ENCODE measurements at regions not wholly inside any gene's neighbourhood (a gene's known extent, or its start where the extent isn't known, plus 50 kb on each side); places are given as distances from the start of the nearest gene placed in this dataset.

DNA sequence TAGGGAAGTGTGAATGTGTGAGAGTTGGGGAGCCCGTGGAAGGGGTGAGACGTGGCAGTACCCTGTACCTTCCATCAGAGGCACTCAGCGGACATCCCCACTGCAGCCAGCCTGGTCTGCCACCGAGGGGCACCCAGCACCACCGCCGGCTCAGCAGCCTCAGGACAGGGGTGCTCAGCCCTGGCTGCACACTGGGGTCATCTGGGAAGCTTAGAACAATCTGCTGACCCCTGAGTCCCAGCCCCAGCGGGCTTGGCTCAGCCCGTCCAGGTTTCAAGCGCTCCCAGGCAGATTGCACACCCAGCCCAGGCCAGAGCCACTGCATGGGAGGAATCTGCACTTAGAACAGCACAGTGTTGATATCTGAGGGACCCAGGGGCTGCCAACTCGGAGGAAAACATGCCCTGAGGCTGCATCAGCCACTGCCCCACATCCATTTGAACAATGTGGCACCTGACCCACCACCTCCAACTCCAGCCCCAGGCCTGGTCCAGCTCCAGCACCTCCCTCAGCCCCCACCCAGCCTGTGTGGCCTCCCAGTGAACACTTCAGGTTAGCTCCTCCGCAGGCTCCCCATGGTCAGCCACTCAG lies 147.1 kb upstream of the OTOS start:
- Histone ChIP-seq H3K27me3 (no peaks in the 10 kb centered on the region), H3K4me1 (peaks cover 0 to 4% of the 10 kb centered on the region in 2 donors), H3K36me3 (no peaks in the 10 kb centered on the region), H3K4me3 (no peak overlapping the region), H3K9me3 (no peaks in the 10 kb centered on the region), H3K27ac (peak overlapping the region in 1 of 2 donors; percentile 19)
- TF ChIP-seq, protein P1, sequence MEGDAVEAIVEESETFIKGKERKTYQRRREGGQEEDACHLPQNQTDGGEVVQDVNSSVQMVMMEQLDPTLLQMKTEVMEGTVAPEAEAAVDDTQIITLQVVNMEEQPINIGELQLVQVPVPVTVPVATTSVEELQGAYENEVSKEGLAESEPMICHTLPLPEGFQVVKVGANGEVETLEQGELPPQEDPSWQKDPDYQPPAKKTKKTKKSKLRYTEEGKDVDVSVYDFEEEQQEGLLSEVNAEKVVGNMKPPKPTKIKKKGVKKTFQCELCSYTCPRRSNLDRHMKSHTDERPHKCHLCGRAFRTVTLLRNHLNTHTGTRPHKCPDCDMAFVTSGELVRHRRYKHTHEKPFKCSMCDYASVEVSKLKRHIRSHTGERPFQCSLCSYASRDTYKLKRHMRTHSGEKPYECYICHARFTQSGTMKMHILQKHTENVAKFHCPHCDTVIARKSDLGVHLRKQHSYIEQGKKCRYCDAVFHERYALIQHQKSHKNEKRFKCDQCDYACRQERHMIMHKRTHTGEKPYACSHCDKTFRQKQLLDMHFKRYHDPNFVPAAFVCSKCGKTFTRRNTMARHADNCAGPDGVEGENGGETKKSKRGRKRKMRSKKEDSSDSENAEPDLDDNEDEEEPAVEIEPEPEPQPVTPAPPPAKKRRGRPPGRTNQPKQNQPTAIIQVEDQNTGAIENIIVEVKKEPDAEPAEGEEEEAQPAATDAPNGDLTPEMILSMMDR (IDR thresholded peaks at IDR 0.05), result no peak
- DNase-seq (ENCODE audit: low spot score), result no peak

DNA sequence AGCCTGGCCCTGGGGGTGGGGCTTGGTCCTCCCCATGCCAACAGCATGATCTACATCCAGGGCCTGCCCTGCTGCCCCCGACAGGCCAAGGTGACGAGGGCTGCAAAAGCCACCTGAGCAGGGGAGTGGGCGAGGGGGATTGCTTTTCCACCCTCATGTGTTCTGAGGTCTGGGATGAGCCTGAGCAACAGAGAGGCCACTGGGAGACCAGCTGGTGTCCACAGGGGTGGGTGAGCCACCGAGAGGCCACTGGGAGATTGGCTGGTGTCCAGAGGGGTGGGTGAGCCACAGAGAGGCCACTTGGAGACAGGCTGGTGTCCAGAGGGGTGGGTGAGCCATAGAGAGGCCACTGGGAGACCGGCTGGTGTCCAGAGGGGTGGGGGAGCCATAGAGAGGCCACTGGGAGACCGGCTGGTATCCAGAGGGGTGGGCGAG lies 147.4 kb upstream of the GPC1 start:
- H3K4me1 ChIP-seq, result peaks cover 0 to 9% of the 10 kb centered on the region in 2 donors
- H3K36me3 ChIP-seq, result no peaks in the 10 kb centered on the region
- H3K9me3 ChIP-seq, result no peaks in the 10 kb centered on the region
- no peak for DNase-seq (ENCODE audit: low spot score)
- TF ChIP-seq, protein P1 (IDR thresholded peaks at IDR 0.05), result no peak
- H3K27ac ChIP-seq, result no peak overlapping the region
- no peaks in the 10 kb centered on the region for H3K27me3 ChIP-seq
- H3K4me3 ChIP-seq, result no peak overlapping the region

DNA sequence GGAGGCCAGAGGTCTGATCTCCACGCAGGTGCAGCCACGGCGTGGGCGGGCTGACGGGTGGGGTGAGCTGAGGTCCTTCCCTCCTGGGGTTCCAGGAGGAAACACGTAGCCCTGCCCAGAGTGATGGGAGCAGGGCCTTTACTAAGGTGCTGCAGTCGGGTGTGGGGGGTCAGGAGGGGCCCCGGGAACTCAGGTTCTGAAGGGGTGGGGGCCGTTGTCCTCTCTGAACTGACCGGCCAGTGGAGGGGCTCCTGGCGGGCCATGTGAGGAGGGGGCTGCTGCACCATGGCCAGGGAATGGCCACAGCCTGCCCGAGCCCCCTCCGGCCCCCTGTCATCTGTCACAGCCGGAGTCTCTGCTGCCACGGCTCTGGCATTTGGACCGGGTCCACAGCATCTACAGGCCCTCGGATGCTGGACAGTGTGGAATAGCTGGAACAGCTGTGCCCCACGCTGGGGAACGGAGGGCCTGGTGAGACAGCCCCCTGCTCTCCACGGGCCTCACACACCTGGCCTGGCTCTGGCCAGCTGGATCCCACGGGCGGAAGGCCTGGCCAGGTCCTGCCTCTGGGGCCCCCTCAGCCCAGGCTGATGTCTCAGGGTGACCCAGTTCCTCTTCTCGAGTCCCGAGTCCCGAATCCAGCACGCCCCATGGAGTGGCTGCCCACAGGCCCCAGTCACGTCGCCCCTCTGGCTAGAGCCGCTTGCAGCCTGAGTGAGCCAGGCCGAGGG lies 145.6 kb upstream of the GPC1 start:
- no peaks in the 10 kb centered on the region for H3K9me3 ChIP-seq
- H3K4me1 ChIP-seq, result peaks cover 0 to 24% of the 10 kb centered on the region in 2 donors
- no peak overlapping the region for H3K27ac ChIP-seq
- H3K4me3 ChIP-seq, result no peak overlapping the region
- H3K27me3 ChIP-seq, result no peaks in the 10 kb centered on the region
- no peaks in the 10 kb centered on the region for H3K36me3 ChIP-seq
- TF ChIP-seq, protein P1 (IDR thresholded peaks at IDR 0.05), result no peak
- DNase-seq (ENCODE audit: low spot score), result no peak

DNA sequence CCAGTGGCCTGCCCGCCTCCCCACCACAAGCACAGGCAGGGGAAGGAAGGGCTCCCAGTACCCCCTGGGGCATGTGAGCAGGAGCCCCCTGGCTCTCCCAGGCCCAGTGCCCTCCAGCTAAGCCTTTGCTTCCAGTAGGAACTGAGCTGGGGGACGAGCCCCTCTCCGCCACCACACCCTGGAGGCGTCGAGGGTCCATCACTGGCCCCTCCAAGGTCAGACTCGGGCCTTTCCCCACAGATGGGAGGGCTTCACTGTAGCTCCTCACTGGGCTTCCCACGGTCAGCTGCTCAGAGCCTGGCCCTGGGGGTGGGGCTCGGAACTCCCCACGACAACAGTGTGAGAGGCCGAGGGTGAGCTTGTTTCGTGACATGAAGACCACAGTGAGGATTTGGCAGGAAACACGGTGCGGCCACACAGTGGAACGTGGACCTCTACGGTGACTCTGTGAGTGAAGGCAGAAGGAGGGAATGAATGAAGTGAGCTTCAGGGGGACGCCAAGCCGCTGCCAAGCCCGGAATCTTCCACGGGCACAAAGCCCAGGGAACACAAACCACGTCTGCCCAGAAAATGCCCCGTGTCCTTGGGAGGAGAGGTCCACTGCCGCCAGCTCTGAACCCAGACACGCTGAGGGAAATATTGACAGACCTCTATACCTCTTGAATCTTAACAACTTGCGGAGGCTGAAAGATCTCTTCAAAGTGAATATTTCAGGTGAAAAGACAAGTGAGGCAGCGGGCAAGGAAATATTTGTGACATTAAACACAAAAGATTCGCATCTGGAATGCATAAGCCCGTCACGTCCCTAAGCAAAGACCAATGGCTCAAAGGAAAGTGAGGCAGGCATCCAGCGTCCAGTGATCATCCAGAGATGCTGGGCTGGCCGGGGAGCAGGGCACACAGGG lies 144.8 kb upstream of the GPC1 start:
- TF ChIP-seq, protein P1 (IDR thresholded peaks at IDR 0.05), result no peak
- Histone ChIP-seq H3K4me1 (peaks cover 0 to 24% of the 10 kb centered on the region in 2 donors), H3K27me3 (no peaks in the 10 kb centered on the region), H3K27ac (no peak overlapping the region), H3K4me3 (no peak overlapping the region), H3K9me3 (no peaks in the 10 kb centered on the region), H3K36me3 (no peaks in the 10 kb centered on the region)
- no peak for DNase-seq (ENCODE audit: low spot score)

DNA sequence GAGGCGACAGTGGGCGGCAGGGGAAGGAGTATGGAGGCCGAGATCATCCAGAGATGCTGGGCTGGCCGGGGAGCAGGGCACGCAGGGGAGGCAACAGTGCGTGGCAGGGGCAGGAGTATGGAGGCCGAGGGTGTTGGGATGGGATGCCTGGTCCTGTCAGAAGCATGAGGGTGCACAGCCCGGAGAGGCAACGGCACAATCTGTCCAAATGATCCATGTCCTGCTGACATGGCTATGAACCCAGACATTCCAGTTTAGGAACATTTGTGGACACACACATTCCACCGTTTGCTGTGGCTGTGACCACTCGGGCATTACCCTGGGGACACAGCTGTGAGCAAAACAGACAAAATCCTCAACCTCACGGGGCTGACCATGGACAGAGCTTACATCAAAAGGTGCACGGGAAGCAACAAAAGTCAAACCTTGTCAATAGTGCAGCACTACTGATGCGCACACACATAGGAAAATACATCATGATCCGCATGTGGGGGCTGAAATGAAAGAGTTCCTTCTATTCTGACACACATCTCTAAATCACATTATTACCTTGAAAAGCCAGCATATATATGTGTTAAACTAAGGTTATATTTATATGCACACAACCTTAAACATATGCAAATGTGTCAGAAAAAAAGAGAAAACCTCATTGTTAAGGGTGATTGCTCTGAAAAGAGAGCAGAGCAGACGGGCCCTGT lies 144.0 kb upstream of the GPC1 start:
- Histone ChIP-seq H3K9me3 (no peaks in the 10 kb centered on the region), H3K27me3 (no peaks in the 10 kb centered on the region), H3K4me1 (peaks cover 0 to 25% of the 10 kb centered on the region in 2 donors), H3K27ac (no peak overlapping the region), H3K4me3 (no peak overlapping the region), H3K36me3 (no peaks in the 10 kb centered on the region)
- DNase-seq (ENCODE audit: low spot score), result no peak
- TF ChIP-seq, protein P1 (IDR thresholded peaks at IDR 0.05), result no peak

Data from right atrium auricular region (tissue), 2 donors.